ENCODE measurements at regions not wholly inside any gene's neighbourhood (a gene's known extent, or its start where the extent isn't known, plus 50 kb on each side); places are given as distances from the start of the nearest gene placed in this dataset.

- Histone ChIP-seq H3T11ph (ENCODE audit: low read length) (no peak overlapping the region), H2BK5ac (ENCODE audit: insufficient read length, low read length) (no peak overlapping the region), H3K9me3 (ENCODE audit: control insufficient read depth, low read depth, low read length) (no peaks in the 10 kb centered on the region), H2BK20ac (ENCODE audit: low read depth, low read length, poor library complexity, severe bottlenecking) (no peak overlapping the region), H2BK12ac (ENCODE audit: insufficient read length, low read depth, low read length) (no peak overlapping the region), H4K91ac (ENCODE audit: insufficient read length, low read depth, low read length) (no peak overlapping the region), H3K4me2 (ENCODE audit: insufficient read depth, insufficient read length, low read length) (no peak overlapping the region), H2BK15ac (ENCODE audit: low read depth, low read length) (no peak overlapping the region), H3K14ac (ENCODE audit: insufficient read depth, low read length) (no peak overlapping the region), H3K79me1 (ENCODE audit: insufficient read depth, low read depth, low read length, poor library complexity, severe bottlenecking) (no peaks in the 10 kb centered on the region), H3K4ac (ENCODE audit: low read depth, low read length) (no peak overlapping the region), H3K9ac (ENCODE audit: extremely low read depth, insufficient read length, low read length) (no peak overlapping the region), H3K56ac (ENCODE audit: insufficient read length, low read depth, low read length) (no peak overlapping the region), H3K79me2 (ENCODE audit: insufficient read depth, low read length) (no peaks in the 10 kb centered on the region), H2BK120ac (ENCODE audit: low read depth, low read length, poor library complexity, severe bottlenecking) (no peak overlapping the region), H3K18ac (ENCODE audit: insufficient read length, low read depth, low read length) (no peak overlapping the region), H3K23me2 (ENCODE audit: insufficient read length, low read depth, low read length, poor library complexity, severe bottlenecking) (no peaks in the 10 kb centered on the region), H4K5ac (ENCODE audit: insufficient read length, low read depth, low read length) (no peak overlapping the region), H3K23ac (ENCODE audit: insufficient read length, low read depth, low read length) (no peak overlapping the region), H2AK5ac (ENCODE audit: insufficient read length, low read length) (no peak overlapping the region), H3K4me1 (ENCODE audit: insufficient read depth, low read length) (no peaks in the 10 kb centered on the region), H4K8ac (replicated peaks; ENCODE audit: insufficient read length, low read depth, low read length) (no peak overlapping the region), H3K27ac (ENCODE audit: insufficient read length, low read depth, low read length) (no peak overlapping the region), H2AFZ (ENCODE audit: low read length) (no peak overlapping the region), H4K20me1 (ENCODE audit: control insufficient read depth, insufficient read depth, insufficient read length) (no peaks in the 10 kb centered on the region), H3K27me3 (ENCODE audit: insufficient read depth, low read length) (no peaks in the 10 kb centered on the region)
- H3K27ac Mint-ChIP-seq = no peak overlapping the region
- DNase-seq = no peak
- no peak for TF ChIP-seq CTCF (conservative IDR thresholded peaks at IDR 0.05)
- WGBS (ENCODE audit: extremely low coverage, insufficient read length, low lambda C conversion rate) = no CpG with 5 or more reads among the region's 2 CpGs
- no peaks in the 10 kb centered on the region for H3K27me3 Mint-ChIP-seq (ENCODE audit: low read depth)
- peaks cover 2 to 3% of the 10 kb centered on the region in 2 experiments; a peak in 2 of 5 replicates for H3K9me3 Mint-ChIP-seq
- no peak overlapping the region for H3K4me3 Mint-ChIP-seq
- H3K4me1 Mint-ChIP-seq = peaks cover 2 to 10% of the 10 kb centered on the region in 2 experiments; a peak in 2 of 4 replicates
- peaks cover 0 to 2% (median 0%) of the 10 kb centered on the region in 3 experiments; a peak in 1 of 7 replicates for H3K36me3 Mint-ChIP-seq (ENCODE audit: insufficient read depth in 1 of 3, low read depth in 3 of 3)
These were observed 154.7 kb upstream of the GALNT13 start for GRCh38 chr2:153717060-153717459.
